Adrenal gland (tissue), 9 donors: ENCODE measurements at regions not wholly inside any gene's neighbourhood (a gene's known extent, or its start where the extent isn't known, plus 50 kb on each side); places are given as distances from the start of the nearest gene placed in this dataset.

ENCODE experiments used
- DNase-seq, 7 donors: peaks; one replicate each; pipeline ENCODE4 v3.0.0-alpha.2; 2019 to 2020
- H3K27ac ChIP-seq, 5 donors: fragments of 200-600 bp; sonication (generic) in 4 of 5; 1 replicate in 3 of 5; 2 replicates in 2 of 5; pipeline versions ENCODE4 v1.5.1 to v1.8.0; 2016 to 2020; ENCODE audit warnings: mild to moderate bottlenecking in 1 of 5
- H3K27me3 ChIP-seq: fragments of 200-600 bp; 2 replicates; pipeline ENCODE4 v1.8.0; 2021
- H3K36me3 ChIP-seq, 2 donors: fragments of 200-600 bp; replicated peaks in 1 of 2; 1 replicate in 1 of 2; 2 replicates in 1 of 2; pipeline versions ENCODE4 v1.5.1 to v1.8.0; 2018 to 2022
- H3K4me1 ChIP-seq, 2 donors: fragments of 200-600 bp; replicated peaks in 1 of 2; 1 replicate in 1 of 2; 2 replicates in 1 of 2; pipeline versions ENCODE4 v1.5.1 to v1.8.0; 2018 to 2021
- H3K4me3 ChIP-seq, 4 donors: fragments of 200-600 bp; sonication (generic) in 3 of 4; one replicate each; pipeline ENCODE4 v1.5.1; 2016 to 2018
- H3K9me3 ChIP-seq, 3 donors: fragments of 200-600 bp; sonication (generic) in 1 of 3; replicated peaks in 1 of 3; 1 replicate in 2 of 3; 2 replicates in 1 of 3; pipeline versions ENCODE4 v1.5.1 to v1.8.0; 2016 to 2021
- CTCF ChIP-seq, 6 experiments: fragments of 450-650 bp in 4 of 6; fragments of 200-600 bp in 2 of 6; sonication (generic) in 1 of 6; IDR thresholded peaks; 1 replicate in 5 of 6; 2 replicates in 1 of 6; pipeline versions ENCODE4 v1.5.1 to v1.8.0; 2016 to 2021; ENCODE audit warnings: antibody characterized with exemption in 6 of 6, mild to moderate bottlenecking in 2 of 6, moderate library complexity in 1 of 6
- POLR2A ChIP-seq, 2 donors: fragments of 450-650 bp; IDR thresholded peaks; one replicate each; pipeline ENCODE4 v1.6.1; 2017; ENCODE audit warnings: antibody characterized with exemption in 2 of 2, mild to moderate bottlenecking in 2 of 2, moderate library complexity in 1 of 2
- WGBS, 4 donors: extraction: QIAGEN DNeasy Blood & Tissue Kit in 2 of 4; methylation state at CpG; one replicate each; pipeline versions ENCODE4 v1.1.5 to v1.1.7; 2013 to 2017; 5-methylcytosine and 5-hydroxymethylcytosine counted together
- intact Hi-C, 2 donors: fragments of 100-400 bp; cut with DNase I; formaldehyde crosslinking; loops; one replicate each; pipeline versions ENCODE4 v1.14.1 to v1.15.0; 2022 to 2023
- donor health status: healthy with polysubstance abuse.
- donor health status: Bipolar disorder and iron deficiency.
- donor health status: DM: yes; HTN: yes; CAD: no.
- donor health status: DM: no; HTN: no; CAD: no.
- donor health status: DM: no; HTN: no; CAD: no.

- Histone ChIP-seq H3K36me3 (no peaks in the 10 kb centered on the region), H3K27ac (peak overlapping the region in 1 of 5 donors; percentile 2), H3K4me1 (peaks cover 5 to 12% of the 10 kb centered on the region in 2 donors), H3K27me3 (no peaks in the 10 kb centered on the region), H3K9me3 (no peaks in the 10 kb centered on the region), H3K4me3 (no peak overlapping the region)
- TF ChIP-seq CTCF (IDR thresholded peaks at IDR 0.05) (no peak), POLR2A (IDR thresholded peaks at IDR 0.05) (no peak)
- no peak for DNase-seq
- intact Hi-C loops = no loop called here
- WGBS, 4 donors = 67 to 90% (median 83%) methylated on average over 1 of the region's 1 CpG
Measured at GRCh38 chr10:94211169-94211510, 151.6 kb downstream of the NOC3L start.

GRCh38 chr10:94213001-94213530 lies 149.7 kb downstream of the NOC3L start:
- no peak for TF ChIP-seq POLR2A (IDR thresholded peaks at IDR 0.05)
- no peak for TF ChIP-seq CTCF (IDR thresholded peaks at IDR 0.05)
- no peaks in the 10 kb centered on the region for H3K27me3 ChIP-seq
- intact Hi-C loops = no loop called here
- H3K27ac ChIP-seq = peak overlapping the region in 1 of 5 donors; percentile 58
- no peak overlapping the region for H3K4me3 ChIP-seq
- 84 to 87% (median 86%) methylated on average over 2 of the region's 2 CpGs for WGBS, 4 donors
- peak in 3 of 7 donors; percentile 27 to 41 (median 36) for DNase-seq
- no peaks in the 10 kb centered on the region for H3K36me3 ChIP-seq
- peaks cover 5 to 12% of the 10 kb centered on the region in 2 donors for H3K4me1 ChIP-seq
- no peaks in the 10 kb centered on the region for H3K9me3 ChIP-seq

- no peak overlapping the region for H3K4me3 ChIP-seq
- no peaks in the 10 kb centered on the region for H3K9me3 ChIP-seq
- no peaks in the 10 kb centered on the region for H3K27me3 ChIP-seq
- intact Hi-C loops = no loop called here
- no peaks in the 10 kb centered on the region for H3K36me3 ChIP-seq
- WGBS, 4 donors = 12 to 71% (median 63%) methylated on average over 2 to 3 of the region's 3 CpGs
- TF ChIP-seq POLR2A (IDR thresholded peaks at IDR 0.05) (no peak), CTCF (IDR thresholded peaks at IDR 0.05) (no peak)
- no peak for DNase-seq
- no peak overlapping the region for H3K27ac ChIP-seq
- H3K4me1 ChIP-seq = peaks cover 5 to 12% of the 10 kb centered on the region in 2 donors
Measured at GRCh38 chr10:94213980-94214379, 148.8 kb downstream of the NOC3L start.

GRCh38 chr10:94214481-94214893 lies 148.3 kb downstream of the NOC3L start:
- 74 to 87% (median 80%) methylated on average over 7 of the region's 7 CpGs for WGBS, 4 donors
- intact Hi-C loops = no loop called here
- no peaks in the 10 kb centered on the region for H3K36me3 ChIP-seq

More at GRCh38 chr10:94214481-94214893, 148.3 kb downstream of the NOC3L start:
- no peaks in the 10 kb centered on the region for H3K27me3 ChIP-seq
- no peaks in the 10 kb centered on the region for H3K9me3 ChIP-seq
- H3K4me3 ChIP-seq = no peak overlapping the region
- no peak overlapping the region for H3K27ac ChIP-seq
- peaks cover 5 to 12% of the 10 kb centered on the region in 2 donors for H3K4me1 ChIP-seq
- no peak for DNase-seq
- TF ChIP-seq POLR2A (IDR thresholded peaks at IDR 0.05) (no peak), CTCF (IDR thresholded peaks at IDR 0.05) (no peak)
